A549 (cell line): ENCODE measurements at regions not wholly inside any gene's neighbourhood (a gene's known extent, or its start where the extent isn't known, plus 50 kb on each side); places are given as distances from the start of the nearest gene placed in this dataset.

Experiments used
- ATAC-seq, 2 experiments: fragments of 200-7000 bp in 1 of 2; fragments of >200 bp in 1 of 2; cut with Nextera tagmentation in 1 of 2; cut with Tn5 transposase in 1 of 2; 3 replicates each; pipeline versions ENCODE4 v1.8.0 to v1.9.1; 2018 to 2020; ENCODE audit warnings: mild to moderate bottlenecking in 1 of 2, moderate library complexity in 1 of 2
- CTCF ChIA-PET: fragments of 300-600 bp; sonication (Branson Sonifier 250); formaldehyde crosslinking; extraction: SDS; loops from one replicate; lab custom pipeline; 2021; ENCODE audit warnings: antibody characterized with exemption, inconsistent platforms; lab: Yijun Ruan, JAX
- POLR2A ChIA-PET: fragments of 350-600 bp; formaldehyde crosslinking; extraction: SDS; loops from one replicate; lab custom pipeline; 2021; ENCODE audit warnings: antibody characterized with exemption, inconsistent platforms; lab: Yijun Ruan, JAX
- DNase-seq, 2 experiments: peaks; one replicate each; pipeline versions ENCODE4 v3.0.0 to v3.0.0-alpha.2; 2011 to 2016; ENCODE audit warnings: low read depth in 1 of 2, low spot score in 1 of 2
- FAIRE-seq: peaks from 2 replicates; lab custom pipeline; 2011; peaks lifted over from hg19 to GRCh38; lab: Jason Lieb, UNC
- H3K27ac ChIP-seq, 2 experiments: fragments of >200 bp; sonication (Bioruptor Twin); formaldehyde crosslinking; 3 replicates each; pipeline ENCODE4 v1.5.1; 2016 to 2017
- H3K4me1 ChIP-seq: fragments of >200 bp; sonication (Bioruptor Twin); formaldehyde crosslinking; 3 replicates; pipeline ENCODE4 v1.6.1; 2016
- H3K4me2 ChIP-seq: fragments of >200 bp; sonication (Bioruptor Twin); formaldehyde crosslinking; 3 replicates; pipeline ENCODE4 v1.6.1; 2016
- H3K4me3 ChIP-seq: fragments of >200 bp; sonication (Bioruptor Twin); formaldehyde crosslinking; 3 replicates; pipeline ENCODE4 v1.5.1; 2016
- H3K9me3 ChIP-seq: fragments of >200 bp; sonication (Bioruptor Twin); formaldehyde crosslinking; 3 replicates; pipeline ENCODE4 v1.6.1; 2016
- BHLHE40 ChIP-seq: IDR thresholded peaks from 2 replicates; pipeline ENCODE4 v1.6.1; 2012; ENCODE audit warnings: low read depth, low read length, inconsistent platforms
- CBX2 ChIP-seq: fragments of 200-600 bp; sonication (generic); IDR thresholded peaks from 2 replicates; pipeline ENCODE4 v1.6.1; 2016; ENCODE audit warnings: low read depth, mild to moderate bottlenecking, borderline replicate concordance
- CEBPB ChIP-seq, 2 experiments: fragments of >200 bp in 1 of 2; sonication (Bioruptor Twin) in 1 of 2; formaldehyde crosslinking in 1 of 2; IDR thresholded peaks; 2 replicates each; pipeline ENCODE4 v1.6.1; 2012 to 2016
- EHF ChIP-seq: fragments of 250-450 bp; sonication (Bioruptor Pico); IDR thresholded peaks from 2 replicates; pipeline ENCODE4 v1.5.0; 2020; ENCODE audit warnings: mild to moderate bottlenecking
- ELK1 ChIP-seq: fragments of 150-350 bp; IDR thresholded peaks from 2 replicates; pipeline ENCODE4 v1.6.1; 2014; ENCODE audit warnings: low read depth, mild to moderate bottlenecking, low read length
- EP300 ChIP-seq, 2 experiments: fragments of >200 bp; sonication (Bioruptor Twin); formaldehyde crosslinking; IDR thresholded peaks; 2 replicates in 1 of 2; 3 replicates in 1 of 2; pipeline ENCODE4 v1.6.1; 2016 to 2017
- ESRRA ChIP-seq: fragments of 150-350 bp; IDR thresholded peaks from 2 replicates; pipeline ENCODE4 v1.6.1; 2014; ENCODE audit warnings: mild to moderate bottlenecking, low read length, borderline replicate concordance
- FOSL2 ChIP-seq, 2 experiments: fragments of 450-650 bp in 1 of 2; fragments of >200 bp in 1 of 2; sonication (Bioruptor Twin) in 1 of 2; formaldehyde crosslinking; IDR thresholded peaks; 2 replicates each; pipeline versions ENCODE4 v1.5.0 to v1.6.1; 2016 to 2020; ENCODE audit warnings: mild to moderate bottlenecking in 1 of 2, moderate library complexity in 1 of 2
- HEYL ChIP-seq: fragments of 250-450 bp; sonication (Bioruptor Pico); IDR thresholded peaks from 2 replicates; pipeline ENCODE4 v1.8.0; 2021; ENCODE audit warnings: mild to moderate bottlenecking, moderate library complexity
- HOXB13 ChIP-seq: fragments of 250-450 bp; sonication (Bioruptor Pico); IDR thresholded peaks from 2 replicates; pipeline ENCODE4 v1.5.0; 2020; ENCODE audit warnings: low read depth, mild to moderate bottlenecking, moderate library complexity
- HOXB5 ChIP-seq: fragments of 250-450 bp; sonication (Bioruptor Pico); IDR thresholded peaks from 2 replicates; pipeline ENCODE4 v1.5.0; 2020; ENCODE audit warnings: mild to moderate bottlenecking, moderate library complexity
- JUN ChIP-seq, 2 experiments: fragments of >200 bp; sonication (Bioruptor Twin); formaldehyde crosslinking; IDR thresholded peaks; 2 replicates in 1 of 2; 3 replicates in 1 of 2; pipeline ENCODE4 v1.6.1; 2016 to 2017
- JUNB ChIP-seq: fragments of >200 bp; sonication (Bioruptor Twin); formaldehyde crosslinking; IDR thresholded peaks from 2 replicates; pipeline ENCODE4 v1.6.1; 2016
- MAFK ChIP-seq: fragments of 450-650 bp; IDR thresholded peaks from 2 replicates; pipeline ENCODE4 v1.6.1; 2014; ENCODE audit not compliant: partially characterized antibody
- MYC ChIP-seq: IDR thresholded peaks from 2 replicates; pipeline ENCODE4 v1.6.1; 2012; ENCODE audit warnings: mild to moderate bottlenecking, inconsistent platforms, low read length, improper control_type of control experiment, borderline replicate concordance
- NFE2L2 ChIP-seq: fragments of 150-350 bp; conservative IDR thresholded peaks from 2 replicates; pipeline ENCODE4 v1.6.1; 2014; ENCODE audit warnings: low read length
- NPAS2 ChIP-seq: fragments of 250-450 bp; sonication (Bioruptor Pico); IDR thresholded peaks from 2 replicates; pipeline ENCODE4 v1.8.0; 2022; ENCODE audit warnings: mild to moderate bottlenecking, moderate library complexity, borderline replicate concordance
- PHF8 ChIP-seq: fragments of 200-600 bp; sonication (generic); IDR thresholded peaks from 2 replicates; pipeline ENCODE4 v1.6.1; 2016; ENCODE audit warnings: low read depth, mild to moderate bottlenecking, antibody characterized with exemption, moderate library complexity, borderline replicate concordance
- POLR2AphosphoS2 ChIP-seq: conservative IDR thresholded peaks from 2 replicates; pipeline ENCODE4 v1.6.1; 2012; ENCODE audit warnings: low read length, improper control_type of control experiment, inconsistent platforms
- RFX5 ChIP-seq: fragments of 450-650 bp; IDR thresholded peaks from 2 replicates; pipeline ENCODE4 v1.7.1; 2014; ENCODE audit warnings: antibody characterized with exemption, mild to moderate bottlenecking, moderate library complexity
- SMC3 ChIP-seq: fragments of >200 bp; sonication (Bioruptor Twin); formaldehyde crosslinking; IDR thresholded peaks from 3 replicates; pipeline ENCODE4 v1.6.1; 2018; ENCODE audit warnings: inconsistent platforms
- TP53 ChIP-seq: fragments of 250-450 bp; sonication (Bioruptor Pico); IDR thresholded peaks from 2 replicates; pipeline ENCODE4 v1.5.0; 2021; ENCODE audit warnings: mild to moderate bottlenecking, moderate library complexity
- ZFP36 ChIP-seq: fragments of 450-650 bp; IDR thresholded peaks from 2 replicates; pipeline ENCODE4 v1.6.1; 2014; ENCODE audit warnings: borderline replicate concordance; ENCODE audit not compliant: partially characterized antibody
- ZNF302 ChIP-seq: fragments of 250-450 bp; sonication (Bioruptor Pico); IDR thresholded peaks from 2 replicates; pipeline ENCODE4 v1.9.0; 2021; ENCODE audit warnings: inconsistent platforms, mild to moderate bottlenecking, moderate library complexity
- ZSCAN20 ChIP-seq: fragments of 250-450 bp; sonication (Bioruptor Pico); IDR thresholded peaks from 2 replicates; pipeline ENCODE4 v1.8.0; 2022; ENCODE audit warnings: mild to moderate bottlenecking, moderate library complexity
- WGBS: methylation state at CpG from one replicate; pipeline ENCODE4 v1.1.6; 2017; ENCODE audit errors: missing lambda C conversion rate; 5-methylcytosine and 5-hydroxymethylcytosine counted together

DNA sequence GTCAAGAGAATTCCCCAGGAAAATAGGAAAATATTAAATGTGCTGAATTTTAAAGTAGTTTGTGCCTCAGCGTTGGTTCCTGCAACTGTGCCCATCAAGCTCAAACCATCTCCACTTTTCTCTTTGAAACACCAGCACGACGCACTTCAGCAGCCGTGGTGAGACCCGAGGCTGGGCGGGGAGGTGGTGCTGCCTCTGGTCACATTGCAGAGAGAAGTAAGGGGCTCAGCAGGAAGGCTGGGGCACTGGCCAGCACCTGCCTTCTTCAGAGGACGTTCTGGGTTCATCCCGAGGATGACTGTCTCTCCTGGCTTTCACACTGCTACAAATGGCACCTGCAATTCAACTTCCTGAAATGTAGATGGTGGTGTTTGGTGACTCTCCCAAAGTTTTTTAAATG, 323.7 kb upstream of the SALL3 start:
- ATAC-seq (no peak), DNase-seq (no peak), FAIRE-seq (no peak)
- no peak for TF ChIP-seq HOXB5 (CRISPR knock-in tag)
- no peak for TF ChIP-seq ZSCAN20 (CRISPR knock-in tag)
- TF ChIP-seq ZFP36, result no peak
- no peak for TF ChIP-seq BHLHE40
- no peak for TF ChIP-seq ESRRA
- TF ChIP-seq FOSL2 (IDR thresholded peaks at IDR 0.05), result no peak
- TF ChIP-seq FOSL2 (CRISPR knock-in tag; IDR thresholded peaks at IDR 0.05), result no peak
- TF ChIP-seq TP53 (CRISPR knock-in tag), result no peak
- no peak for TF ChIP-seq HEYL (CRISPR knock-in tag)
- TF ChIP-seq POLR2AphosphoS2, result no peak
- TF ChIP-seq ELK1, result no peak
- ChIA-PET POLR2A (no interaction called here), CTCF (no interaction called here)
- Histone ChIP-seq H3K4me3 (no peak overlapping the region), H3K27ac (no peak overlapping the region), H3K9me3 (no peaks in the 10 kb centered on the region), H3K4me1 (no peaks in the 10 kb centered on the region), H3K4me2 (no peak overlapping the region)
- WGBS, result 35% methylated on average over 8 of the region's 8 CpGs

DNA sequence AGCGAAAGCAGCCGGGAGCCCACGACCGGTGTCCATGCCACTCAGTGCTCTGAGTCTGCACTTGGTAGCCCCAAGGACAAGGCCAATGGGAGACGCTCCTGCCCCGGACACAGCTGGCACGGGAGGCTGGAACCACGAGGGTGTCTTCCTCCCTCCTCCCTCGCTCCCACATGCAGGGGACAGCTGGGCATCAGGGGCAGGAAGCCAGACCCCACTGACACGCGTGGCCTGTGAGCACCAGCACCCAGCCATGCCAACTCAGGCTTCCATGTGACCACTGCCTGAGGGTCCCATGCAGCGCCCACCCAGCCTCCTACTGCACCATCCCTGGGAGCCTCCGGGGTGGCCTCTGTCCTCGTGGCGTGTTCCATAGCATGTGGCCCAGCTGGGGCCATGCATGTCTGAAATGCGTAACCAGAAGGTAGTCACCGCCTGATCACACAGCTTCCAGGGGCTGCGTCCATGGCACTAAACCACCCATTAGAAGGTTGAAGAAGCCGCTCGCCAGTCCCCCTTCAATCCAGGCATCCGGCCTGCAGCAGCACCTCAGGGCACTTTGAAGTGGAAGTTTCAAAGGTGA, 323.2 kb upstream of the SALL3 start:
- H3K4me1 ChIP-seq, result no peaks in the 10 kb centered on the region
- TF ChIP-seq MYC (no peak), RFX5 (no peak), HOXB5 (CRISPR knock-in tag) (no peak), SMC3 (no peak), CEBPB (IDR thresholded peaks at IDR 0.05) (no peak), EP300 (IDR thresholded peaks at IDR 0.05) (no peak), ELK1 (no peak), PHF8 (no peak), HOXB13 (no peak), EHF (CRISPR knock-in tag) (no peak), JUNB (no peak), NFE2L2 (no peak), NPAS2 (CRISPR knock-in tag) (no peak), MAFK (no peak), ZNF302 (CRISPR knock-in tag) (no peak), ESRRA (no peak), JUN (IDR thresholded peaks at IDR 0.05) (no peak)
- 58% methylated on average over 11 of the region's 21 CpGs for WGBS

DNA sequence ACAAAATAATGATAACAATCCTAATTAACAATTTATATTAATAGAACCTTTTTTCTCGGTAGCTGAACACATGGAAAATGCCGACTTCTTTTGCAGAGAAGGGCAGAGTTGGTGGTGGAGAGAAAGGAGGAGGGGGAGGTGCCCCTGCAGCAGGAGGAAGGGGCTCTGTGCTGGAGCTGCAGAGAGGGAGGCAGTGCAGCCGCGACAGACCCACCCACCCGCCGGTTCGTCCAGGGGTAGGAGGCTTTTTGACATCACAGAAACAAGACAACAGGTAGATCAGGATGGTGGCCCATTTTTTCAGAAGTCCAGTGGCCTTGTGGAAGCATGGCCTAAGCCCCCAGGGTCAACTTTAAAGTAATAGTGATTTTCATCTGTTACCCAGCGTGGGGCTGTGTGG, 321.1 kb upstream of the SALL3 start:
- DNase-seq, result no peak
- no peak overlapping the region for H3K4me3 ChIP-seq
- no peak overlapping the region for H3K27ac ChIP-seq
- WGBS, result 20% methylated on average over 8 of the region's 8 CpGs
- ChIA-PET POLR2A (no interaction called here), CTCF (no interaction called here)
- no peaks in the 10 kb centered on the region for H3K4me1 ChIP-seq
- H3K9me3 ChIP-seq, result no peaks in the 10 kb centered on the region
- TF ChIP-seq CBX2, result no peak
- no peak for FAIRE-seq
- no peak overlapping the region for H3K4me2 ChIP-seq
- no peak for ATAC-seq

More for the DNA sequence above, 323.2 kb upstream of the SALL3 start:
- ChIA-PET CTCF (no interaction called here), POLR2A (no interaction called here)
- Histone ChIP-seq H3K27ac (no peak overlapping the region), H3K9me3 (no peaks in the 10 kb centered on the region), H3K4me2 (no peak overlapping the region), H3K4me3 (no peak overlapping the region)
- no peak for DNase-seq
- no peak for ATAC-seq
- no peak for FAIRE-seq
